D341Med (cell line): ENCODE measurements at regions not wholly inside any gene's neighbourhood (a gene's known extent, or its start where the extent isn't known, plus 50 kb on each side); places are given as distances from the start of the nearest gene placed in this dataset.
"Not testable (repeated sequence)": the region's sequence is repeated elsewhere in the genome, so short reads cannot be mapped to it uniquely, and the experiment has no call there.

Experiments used
- DNase-seq: peaks from one replicate; pipeline ENCODE4 v3.0.0; 2012; ENCODE audit warnings: low spot score

DNA sequence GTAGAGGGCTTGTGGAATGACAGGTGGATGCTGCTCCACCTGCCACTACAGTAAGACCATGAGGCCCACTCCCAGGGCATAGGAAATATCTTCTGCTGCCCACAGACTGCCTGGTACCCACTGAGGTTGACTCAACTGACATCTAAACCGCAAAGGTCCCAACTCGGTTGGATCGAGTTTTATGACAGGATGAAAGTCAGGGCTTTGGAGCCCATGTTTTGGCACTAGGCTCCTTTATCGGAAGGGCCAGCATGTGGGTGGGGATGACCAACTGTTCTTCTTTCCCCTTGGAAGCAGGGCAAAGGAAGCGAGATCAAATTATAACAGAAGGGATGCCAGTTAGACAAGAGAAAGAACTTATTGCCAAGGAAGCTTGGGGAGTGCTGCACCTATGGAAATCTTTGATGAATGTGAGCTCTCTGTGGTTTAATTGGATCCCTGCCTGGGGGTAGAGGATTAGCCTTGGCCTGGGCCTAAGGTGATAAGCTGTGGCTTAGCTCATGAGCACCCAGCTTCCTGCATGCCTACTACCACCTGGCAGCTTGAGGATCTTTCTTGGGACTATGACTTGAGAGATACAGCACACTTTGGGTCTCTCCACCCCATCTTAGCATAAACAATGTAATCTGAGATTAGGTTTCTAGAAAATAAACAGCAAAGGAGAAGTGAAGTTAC, 121.8 kb downstream of the KCNA5 start:
- no peak for DNase-seq

GRCh38 chr12:5166976-5167375, 123.3 kb downstream of the KCNA5 start:
- DNase-seq: no peak

DNA sequence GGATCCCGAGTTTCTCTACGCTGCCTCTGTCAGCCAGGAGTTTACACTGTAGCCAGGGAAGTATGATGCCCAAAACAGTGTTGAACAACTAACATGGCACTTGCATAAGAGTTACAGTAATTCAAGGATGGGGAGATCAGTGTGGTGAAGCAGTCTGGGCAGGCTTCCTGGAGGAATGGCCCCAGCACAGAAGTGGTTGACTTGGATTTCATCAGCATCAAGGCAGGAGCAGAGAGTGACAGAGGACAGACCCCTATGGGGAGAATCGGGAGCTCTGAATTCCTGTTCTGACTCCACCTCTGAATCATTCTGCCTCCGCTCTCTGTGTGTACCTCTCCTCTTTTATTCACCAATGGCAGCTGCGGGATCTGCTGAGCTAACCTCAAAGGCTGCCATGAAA, 124.5 kb downstream of the KCNA5 start:
- DNase-seq: no peak

DNA sequence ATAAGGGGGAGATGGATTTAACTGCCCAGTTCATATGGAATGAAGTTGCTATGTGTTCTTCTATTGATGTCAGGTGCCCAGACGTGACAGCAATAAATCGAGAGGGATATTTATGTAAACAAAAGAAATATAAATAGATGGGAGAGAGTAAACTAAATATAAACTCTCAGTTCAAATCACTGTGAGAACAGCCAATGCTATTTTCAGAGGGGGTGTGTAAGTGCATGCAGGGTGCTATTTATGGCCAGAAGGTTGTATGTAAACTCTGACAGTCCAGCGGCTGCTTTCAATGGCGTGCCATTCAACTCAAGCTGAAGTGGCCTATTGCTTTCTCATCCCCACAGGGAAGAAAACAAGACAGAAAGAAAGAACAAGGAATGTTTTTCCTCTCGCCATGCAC, 127.2 kb downstream of the KCNA5 start:
- DNase-seq: no peak

GRCh38 chr12:5171701-5172100, 128.0 kb downstream of the KCNA5 start:
- DNase-seq: peak; percentile 58

DNA sequence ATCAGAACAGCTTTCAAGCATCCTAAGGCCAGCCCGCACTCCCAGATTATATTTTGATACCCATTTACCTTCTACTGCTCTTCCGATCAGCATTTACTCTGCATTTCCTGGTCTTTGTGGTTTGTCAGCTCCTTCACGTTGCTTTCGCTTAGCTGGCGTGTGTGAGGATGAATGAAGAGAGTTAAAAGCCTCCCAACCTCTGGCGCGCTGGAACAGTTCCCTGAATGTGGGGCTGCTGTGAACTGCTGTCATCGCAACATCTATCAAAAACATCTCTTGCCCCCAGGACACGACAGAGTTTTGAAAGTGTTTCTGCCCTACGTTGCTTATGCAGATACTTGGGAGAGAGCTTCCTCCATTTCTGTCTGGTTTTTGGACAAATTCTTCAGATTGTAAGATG, 129.2 kb downstream of the KCNA5 start:
- no peak for DNase-seq

GRCh38 chr12:5173511-5174011, 129.9 kb downstream of the KCNA5 start:
- no peak for DNase-seq

DNA sequence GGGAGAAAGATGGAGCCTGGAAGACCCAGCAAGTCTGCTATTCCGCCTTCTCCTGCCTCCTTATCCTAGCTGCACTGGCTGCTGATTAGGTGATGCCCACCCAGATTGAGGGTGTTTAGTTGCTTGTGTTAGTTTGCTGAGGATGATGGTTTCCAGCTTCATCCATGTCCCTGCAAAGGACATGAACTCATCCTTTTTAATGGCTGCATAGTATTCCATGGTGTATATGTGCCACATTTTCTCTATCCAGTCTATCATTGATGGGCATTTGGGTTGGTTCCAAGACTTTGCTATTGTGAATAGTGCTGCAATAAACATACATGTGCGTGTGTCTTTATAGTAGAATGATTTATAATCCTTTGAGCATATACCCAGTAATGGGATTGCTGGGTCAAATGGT, 131.7 kb downstream of the KCNA5 start:
- DNase-seq: not testable (repeated sequence)

DNA sequence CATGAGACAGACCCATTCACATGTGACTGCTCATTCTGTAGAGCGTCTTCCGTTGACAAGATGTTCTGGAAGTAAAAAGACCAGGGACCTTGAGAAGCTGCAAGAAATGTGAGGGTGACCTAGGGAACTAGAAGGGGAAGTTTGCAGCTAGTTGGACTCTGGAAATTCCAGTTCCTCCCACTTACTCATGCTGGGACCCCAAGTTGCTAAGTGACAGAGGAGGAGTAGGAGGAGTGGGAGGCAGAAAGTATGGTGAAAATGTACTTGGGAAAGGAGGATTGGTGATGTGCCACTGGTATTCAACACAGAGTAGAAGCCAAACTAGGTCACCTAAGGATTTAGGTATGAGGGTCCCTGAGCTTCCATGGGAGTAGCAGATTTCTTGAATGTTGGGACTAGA, 132.4 kb downstream of the KCNA5 start:
- DNase-seq: no peak

GRCh38 chr12:5177096-5177495, 133.4 kb downstream of the KCNA5 start:
- DNase-seq: no peak

- DNase-seq: no peak
These were observed 134.1 kb downstream of the KCNA5 start for GRCh38 chr12:5177731-5178130.

GRCh38 chr12:5178571-5178970, 134.9 kb downstream of the KCNA5 start:
- DNase-seq: no peak

GRCh38 chr12:5180496-5180895, 136.8 kb downstream of the KCNA5 start:
- DNase-seq: no peak

DNA sequence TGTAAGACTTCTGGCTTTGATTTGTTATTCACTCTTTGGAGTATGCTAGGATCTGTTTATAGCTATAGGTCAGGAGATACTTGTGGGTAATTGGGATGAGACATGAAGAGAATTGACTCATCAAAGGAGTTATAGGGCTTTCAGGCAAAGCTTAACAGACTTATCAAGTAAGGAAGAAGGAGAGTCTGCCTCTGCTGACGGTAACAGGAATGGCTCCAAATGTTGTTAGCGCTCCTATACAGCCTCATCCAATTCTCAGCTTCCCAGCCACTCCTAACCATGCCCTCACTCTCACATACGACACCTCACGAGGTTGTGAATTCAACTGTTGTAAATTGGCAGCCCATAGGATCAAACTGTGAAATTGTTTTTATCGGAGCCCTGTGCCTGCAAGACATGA, 140.5 kb downstream of the KCNA5 start:
- DNase-seq: no peak

DNA sequence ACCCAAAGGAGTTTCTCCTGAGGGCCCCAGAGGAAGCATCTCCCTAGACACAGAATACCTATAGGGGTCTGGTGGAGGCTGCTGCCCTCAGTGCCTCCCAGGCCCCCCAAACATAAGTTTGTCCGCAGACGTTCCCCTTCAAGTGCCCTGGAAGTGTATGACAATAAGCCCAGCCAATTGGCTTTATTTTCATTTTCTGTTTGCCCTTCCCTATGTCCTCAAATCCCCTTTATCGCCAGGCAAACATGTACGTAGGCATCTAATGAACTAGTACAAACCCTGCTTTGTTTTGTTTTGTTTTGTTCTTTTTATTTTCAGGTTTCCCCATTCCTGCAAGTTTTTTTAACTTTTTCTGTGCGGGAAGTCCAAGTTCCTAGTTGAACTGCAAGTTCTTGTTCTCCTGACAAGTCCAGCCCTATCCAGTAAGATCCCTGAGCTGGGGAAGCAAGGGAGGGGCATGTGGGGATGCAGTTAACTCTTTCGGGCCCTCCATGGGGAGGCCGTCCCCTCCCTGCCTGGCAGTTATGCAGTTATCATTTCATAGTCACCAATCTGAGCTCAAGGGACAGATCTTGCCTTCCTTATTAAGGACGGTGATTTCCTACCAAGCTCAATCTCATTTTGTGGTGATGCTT, 141.9 kb downstream of the KCNA5 start:
- no peak for DNase-seq

DNA sequence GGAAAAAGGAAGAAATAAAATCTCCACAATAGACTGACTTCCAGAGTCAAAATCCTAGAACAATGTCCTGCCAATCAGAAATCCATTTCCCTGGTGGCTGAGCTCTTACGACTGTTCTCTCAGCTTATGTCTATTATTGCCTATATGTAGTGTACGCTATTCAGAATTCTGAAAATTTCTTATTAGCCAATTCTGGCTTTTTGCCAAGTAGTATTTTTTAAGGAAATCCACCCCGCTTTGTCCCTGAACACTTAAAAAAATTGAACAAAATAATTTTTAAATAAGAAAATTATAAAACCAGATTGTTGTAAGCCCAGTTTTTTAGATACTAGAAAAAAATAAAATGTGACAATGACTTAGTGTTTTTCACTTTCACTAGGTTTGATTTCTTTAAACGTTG, 143.0 kb downstream of the KCNA5 start:
- DNase-seq: no peak

DNA sequence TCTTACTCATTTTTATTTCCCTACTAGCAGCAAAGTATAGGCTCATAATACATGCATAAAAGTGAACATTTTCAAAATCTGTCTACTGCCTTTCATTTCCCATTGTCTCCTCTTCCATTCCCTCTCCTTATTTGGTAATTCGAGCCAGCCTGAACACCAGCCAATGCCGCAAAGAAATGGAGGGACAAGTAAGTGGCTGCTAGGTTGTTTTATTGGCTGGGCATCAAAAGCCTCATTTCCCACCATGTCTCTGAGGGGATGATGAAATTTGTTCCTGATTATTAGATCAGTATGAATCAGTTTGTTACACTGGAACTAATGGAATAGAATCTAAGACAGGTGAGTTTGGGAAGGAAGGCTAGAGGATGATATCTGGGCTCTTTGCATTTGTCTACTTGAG, 143.5 kb downstream of the KCNA5 start:
- no peak for DNase-seq

DNA sequence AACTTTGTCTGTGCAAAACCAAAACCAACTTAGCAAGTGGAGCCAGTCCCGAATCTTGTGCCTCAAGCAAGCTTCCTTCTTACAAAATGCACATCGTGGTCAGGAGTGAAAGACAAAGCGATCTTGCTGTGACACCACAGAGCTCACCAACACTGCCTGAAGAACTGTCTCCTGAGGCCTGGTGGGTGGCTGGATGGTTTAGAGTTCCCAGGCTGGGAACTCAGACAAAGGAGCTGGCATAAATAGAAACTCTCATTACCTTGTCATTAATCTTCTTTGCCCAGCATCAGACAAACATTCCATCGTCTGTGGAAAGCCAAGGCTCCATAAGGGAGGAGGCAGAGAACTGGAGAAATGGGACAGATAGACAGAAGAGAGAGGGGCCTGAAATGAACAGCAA, 144.8 kb downstream of the KCNA5 start:
- DNase-seq: no peak

DNA sequence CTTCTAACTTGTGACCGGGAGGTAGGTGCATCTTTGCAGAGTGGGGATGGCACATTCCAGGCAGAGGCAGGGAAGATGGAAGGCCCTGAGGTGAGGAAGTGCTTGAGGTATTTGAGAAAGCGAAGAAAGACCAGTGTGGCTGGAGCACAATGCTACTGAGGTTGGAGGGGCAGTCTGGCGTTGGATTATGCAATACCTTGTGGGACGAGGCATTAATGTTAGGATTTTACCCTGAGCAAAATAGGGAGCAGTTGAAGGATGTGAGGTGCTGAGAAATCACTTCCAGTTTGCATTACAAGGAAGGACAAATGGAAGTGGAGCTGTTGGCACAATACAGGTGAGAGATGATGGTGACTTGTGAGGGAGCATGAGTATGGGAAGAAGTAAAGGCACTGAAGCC, 145.5 kb downstream of the KCNA5 start:
- no peak for DNase-seq

DNA sequence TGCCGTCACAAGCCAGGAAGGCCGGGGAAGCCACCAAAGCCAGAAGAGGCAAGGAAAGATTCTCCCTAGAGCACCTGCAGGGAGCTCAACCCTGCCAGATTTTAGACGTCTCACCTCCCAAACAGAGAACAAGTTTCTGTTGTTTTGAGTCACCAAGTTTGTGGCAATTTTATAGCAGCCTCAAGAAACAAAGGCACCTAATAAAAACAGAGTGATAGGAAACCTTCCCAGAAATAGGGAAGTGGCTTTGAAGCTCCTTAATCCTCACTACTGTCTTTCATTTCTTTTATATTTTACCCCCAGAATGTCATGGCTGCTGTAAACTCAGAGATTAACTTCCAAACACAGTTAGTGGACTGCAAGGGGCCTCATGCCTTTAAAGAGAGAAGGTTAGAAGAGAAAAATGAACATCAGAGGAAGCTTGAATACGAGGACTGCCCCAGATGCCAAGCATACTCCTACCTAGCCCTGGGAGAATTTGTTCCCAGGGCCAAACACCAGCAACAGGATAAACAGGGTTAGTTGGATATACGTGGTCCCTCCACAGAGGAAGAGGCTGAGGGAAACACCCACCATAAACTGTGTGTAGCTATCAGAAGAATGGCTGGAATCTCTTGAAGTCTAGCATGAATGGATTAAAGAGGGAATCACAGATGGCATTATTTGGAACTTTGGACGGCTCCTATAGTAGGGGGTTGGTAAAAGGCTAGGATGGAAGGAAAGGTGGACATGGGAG, 148.3 kb downstream of the KCNA5 start:
- no peak for DNase-seq

DNA sequence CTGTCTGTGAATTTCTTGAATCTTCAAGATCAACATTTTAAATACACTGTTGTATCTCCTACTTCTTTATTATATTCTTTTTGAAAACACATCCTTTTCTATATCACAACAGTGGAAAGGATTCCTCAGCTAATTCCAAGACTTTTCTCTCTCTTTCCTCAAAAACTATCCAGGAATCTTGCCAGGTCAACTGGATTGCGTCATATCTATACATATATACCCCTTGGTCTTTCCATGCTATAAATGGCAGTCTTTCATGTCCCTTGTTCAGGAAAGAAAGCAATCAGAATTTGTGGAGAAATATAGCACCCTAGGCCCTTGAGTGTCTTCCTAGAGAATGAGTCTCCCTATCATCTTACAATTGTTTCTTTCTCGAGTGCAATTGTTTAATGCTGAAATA, 149.0 kb downstream of the KCNA5 start:
- DNase-seq: no peak

DNA sequence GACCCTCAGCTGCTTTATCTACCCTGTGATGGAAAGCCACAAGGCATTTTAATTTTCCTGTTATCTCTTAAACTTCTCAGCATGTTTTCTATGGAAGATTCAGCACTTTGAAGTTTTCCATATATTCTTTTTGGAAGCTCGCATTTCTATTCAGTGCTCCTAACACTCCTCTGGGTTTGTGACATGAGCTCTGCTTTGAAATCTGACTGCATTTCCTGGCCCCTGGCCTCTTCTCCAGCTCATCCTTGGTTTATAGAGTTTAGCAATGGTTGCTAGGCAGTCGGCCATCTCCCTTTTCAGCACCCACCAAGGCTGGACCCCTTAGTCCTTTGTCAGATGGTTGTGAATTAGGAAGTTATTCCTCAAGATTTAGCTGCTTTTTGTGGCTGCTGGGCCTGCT, 150.6 kb downstream of the KCNA5 start:
- DNase-seq: no peak

- no peak for DNase-seq
These were observed 151.6 kb downstream of the KCNA5 start for GRCh38 chr12:5195244-5195643.
